Calu3 (cell line): ENCODE measurements at regions not wholly inside any gene's neighbourhood (a gene's known extent, or its start where the extent isn't known, plus 50 kb on each side); places are given as distances from the start of the nearest gene placed in this dataset.

Experiments
- BruUV-seq: library from RNA; stranded (reverse); fragments of 400-500 nt; replicated peaks from 2 replicates; lab custom pipeline; 2021; lab: Mats Ljungman, UMichigan
- CTCF ChIA-PET: fragments of 300-600 bp; sonication (Branson Sonifier 250); formaldehyde crosslinking; loops from one replicate; lab custom pipeline; 2022; ENCODE audit warnings: antibody characterized with exemption; lab: Charles Lee
- DNase-seq: peaks from one replicate; pipeline ENCODE4 v3.0.0; 2022
- H3K27ac Mint-ChIP-seq: one replicate; pipeline ENCODE4 v1.8.0; 2022; ENCODE audit warnings: mixed read lengths; ENCODE audit not compliant: unreplicated experiment
- H3K27me3 Mint-ChIP-seq: one replicate; pipeline ENCODE4 v1.8.0; 2022; ENCODE audit warnings: mixed read lengths; ENCODE audit not compliant: unreplicated experiment
- H3K36me3 Mint-ChIP-seq: one replicate; pipeline ENCODE4 v1.8.0; 2022; ENCODE audit warnings: mild to moderate bottlenecking, moderate library complexity, mixed read lengths; ENCODE audit not compliant: insufficient read depth, unreplicated experiment
- H3K4me1 Mint-ChIP-seq: one replicate; pipeline ENCODE4 v1.8.0; 2022; ENCODE audit warnings: mild to moderate bottlenecking, low read depth, mixed read lengths; ENCODE audit not compliant: unreplicated experiment
- H3K4me3 Mint-ChIP-seq: one replicate; pipeline ENCODE4 v1.8.0; 2022; ENCODE audit warnings: mild to moderate bottlenecking, low read depth, moderate library complexity, mixed read lengths; ENCODE audit not compliant: unreplicated experiment
- H3K9me3 Mint-ChIP-seq: one replicate; pipeline ENCODE4 v1.8.0; 2022; ENCODE audit warnings: low read depth, mixed read lengths; ENCODE audit not compliant: unreplicated experiment
- intact Hi-C: fragments of 100-400 bp; cut with micrococcal nuclease; formaldehyde crosslinking; loops from one replicate; pipeline ENCODE4 v1.10.0; 2022; ENCODE audit not compliant: unreplicated experiment
- TF ChIP-seq, protein P1 (sequence below): fragments of 200-600 bp; IDR thresholded peaks from one replicate; pipeline ENCODE4 v1.8.0; 2022; ENCODE audit warnings: antibody characterized with exemption; ENCODE audit not compliant: unreplicated experiment

- H3K27me3 Mint-ChIP-seq: no peaks in the 10 kb centered on the region
- H3K9me3 Mint-ChIP-seq: no peaks in the 10 kb centered on the region
- H3K27ac Mint-ChIP-seq: no peak overlapping the region
- intact Hi-C loops: loop anchor here (10.0 kb wide), 1 partner anchor 578 kb away; no protein-coding TSS in a partner anchor
- H3K4me1 Mint-ChIP-seq: peaks cover 14% of the 10 kb centered on the region
- DNase-seq: no peak
- H3K36me3 Mint-ChIP-seq: no peaks in the 10 kb centered on the region
- H3K4me3 Mint-ChIP-seq: no peak overlapping the region
- CTCF ChIA-PET: no interaction called here
- BruUV-seq: no TSS peak
- TF ChIP-seq, protein P1, sequence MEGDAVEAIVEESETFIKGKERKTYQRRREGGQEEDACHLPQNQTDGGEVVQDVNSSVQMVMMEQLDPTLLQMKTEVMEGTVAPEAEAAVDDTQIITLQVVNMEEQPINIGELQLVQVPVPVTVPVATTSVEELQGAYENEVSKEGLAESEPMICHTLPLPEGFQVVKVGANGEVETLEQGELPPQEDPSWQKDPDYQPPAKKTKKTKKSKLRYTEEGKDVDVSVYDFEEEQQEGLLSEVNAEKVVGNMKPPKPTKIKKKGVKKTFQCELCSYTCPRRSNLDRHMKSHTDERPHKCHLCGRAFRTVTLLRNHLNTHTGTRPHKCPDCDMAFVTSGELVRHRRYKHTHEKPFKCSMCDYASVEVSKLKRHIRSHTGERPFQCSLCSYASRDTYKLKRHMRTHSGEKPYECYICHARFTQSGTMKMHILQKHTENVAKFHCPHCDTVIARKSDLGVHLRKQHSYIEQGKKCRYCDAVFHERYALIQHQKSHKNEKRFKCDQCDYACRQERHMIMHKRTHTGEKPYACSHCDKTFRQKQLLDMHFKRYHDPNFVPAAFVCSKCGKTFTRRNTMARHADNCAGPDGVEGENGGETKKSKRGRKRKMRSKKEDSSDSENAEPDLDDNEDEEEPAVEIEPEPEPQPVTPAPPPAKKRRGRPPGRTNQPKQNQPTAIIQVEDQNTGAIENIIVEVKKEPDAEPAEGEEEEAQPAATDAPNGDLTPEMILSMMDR: no peak
These were observed 78.7 kb upstream of the PTPN3 start for GRCh38 chr9:109576762-109577161.

DNA sequence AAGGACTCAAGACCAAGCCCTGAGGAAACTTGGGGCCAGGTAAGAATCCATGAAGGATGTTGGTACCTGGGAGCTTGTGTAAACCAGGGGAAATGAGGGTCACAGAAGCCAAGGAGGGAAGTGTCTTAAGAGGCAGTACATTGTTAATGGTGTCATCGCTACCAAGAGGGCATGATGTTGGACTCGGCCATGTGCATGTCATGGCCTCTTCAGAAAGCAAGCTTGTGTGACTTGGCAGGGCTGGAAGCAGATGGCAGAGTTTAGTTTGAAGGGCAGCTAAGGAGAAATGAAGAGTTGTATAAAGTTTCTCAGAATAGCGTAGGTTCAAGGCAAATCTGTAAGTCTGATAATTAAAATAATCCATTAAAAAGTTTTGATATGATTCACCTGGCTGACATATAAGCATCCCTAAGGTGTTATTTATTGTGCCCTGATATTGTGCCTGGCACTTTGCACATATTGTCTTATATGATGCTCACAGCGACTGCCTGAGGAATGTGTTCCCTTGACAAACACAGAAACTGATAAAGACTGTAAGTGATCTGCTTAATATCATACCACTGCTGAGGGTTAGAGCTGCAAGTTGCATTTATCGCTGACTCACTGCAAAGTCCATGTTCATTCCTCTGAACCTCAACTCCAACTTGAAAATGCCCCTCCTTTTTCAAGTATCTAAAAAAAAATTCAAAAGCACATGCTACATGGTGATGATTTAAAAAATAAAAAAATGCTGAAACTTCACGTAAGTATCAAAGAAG is 81.3 kb upstream of the PTPN3 start:
- CTCF ChIA-PET: no interaction called here
- Mint-ChIP-seq H3K9me3 (no peaks in the 10 kb centered on the region), H3K36me3 (no peaks in the 10 kb centered on the region), H3K4me1 (peaks cover 14% of the 10 kb centered on the region), H3K27ac (no peak overlapping the region), H3K27me3 (no peaks in the 10 kb centered on the region), H3K4me3 (no peak overlapping the region)
- no peak for DNase-seq
- TF ChIP-seq, protein P1: no peak
- intact Hi-C loops: loop anchor here (10.0 kb wide), 1 partner anchor 575 kb away; no protein-coding TSS in a partner anchor
- no TSS peak for BruUV-seq

DNA sequence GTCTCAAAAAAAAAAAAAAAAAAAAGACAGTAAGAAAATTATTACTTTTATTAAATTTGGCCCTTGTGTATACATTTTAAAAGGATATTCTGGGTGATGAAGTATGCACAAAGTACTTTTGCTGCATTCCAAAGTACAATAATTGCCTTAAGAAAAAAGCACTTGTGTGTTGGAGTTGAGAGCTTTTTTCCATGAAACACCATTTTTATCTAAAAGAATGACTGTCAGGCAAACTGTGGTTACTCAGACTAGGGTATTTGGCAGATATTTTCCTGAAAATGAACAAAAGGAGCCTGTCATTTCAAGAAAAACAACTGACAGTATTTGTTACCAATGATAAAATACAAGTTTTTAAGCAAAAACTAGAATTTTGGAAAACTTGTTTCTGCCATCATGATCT is 84.3 kb upstream of the PTPN3 start:
- TF ChIP-seq, protein P1: no peak
- H3K4me1 Mint-ChIP-seq: no peaks in the 10 kb centered on the region
- no peak for DNase-seq
- intact Hi-C loops: no loop called here
- CTCF ChIA-PET: no interaction called here
- no peak overlapping the region for H3K4me3 Mint-ChIP-seq
- no peaks in the 10 kb centered on the region for H3K36me3 Mint-ChIP-seq
- H3K9me3 Mint-ChIP-seq: no peaks in the 10 kb centered on the region
- H3K27me3 Mint-ChIP-seq: no peaks in the 10 kb centered on the region
- BruUV-seq: no TSS peak
- H3K27ac Mint-ChIP-seq: no peak overlapping the region

GRCh38 chr9:109584205-109584604 is 86.1 kb upstream of the PTPN3 start:
- TF ChIP-seq, protein P1: no peak
- Mint-ChIP-seq H3K4me1 (no peaks in the 10 kb centered on the region), H3K9me3 (no peaks in the 10 kb centered on the region), H3K27ac (no peak overlapping the region), H3K4me3 (no peak overlapping the region), H3K36me3 (no peaks in the 10 kb centered on the region), H3K27me3 (no peaks in the 10 kb centered on the region)
- DNase-seq: no peak
- CTCF ChIA-PET: no interaction called here
- intact Hi-C loops: no loop called here
- no TSS peak for BruUV-seq
